ENCODE measurements at regions not wholly inside any gene's neighbourhood (a gene's known extent, or its start where the extent isn't known, plus 50 kb on each side); places are given as distances from the start of the nearest gene placed in this dataset.

DNA sequence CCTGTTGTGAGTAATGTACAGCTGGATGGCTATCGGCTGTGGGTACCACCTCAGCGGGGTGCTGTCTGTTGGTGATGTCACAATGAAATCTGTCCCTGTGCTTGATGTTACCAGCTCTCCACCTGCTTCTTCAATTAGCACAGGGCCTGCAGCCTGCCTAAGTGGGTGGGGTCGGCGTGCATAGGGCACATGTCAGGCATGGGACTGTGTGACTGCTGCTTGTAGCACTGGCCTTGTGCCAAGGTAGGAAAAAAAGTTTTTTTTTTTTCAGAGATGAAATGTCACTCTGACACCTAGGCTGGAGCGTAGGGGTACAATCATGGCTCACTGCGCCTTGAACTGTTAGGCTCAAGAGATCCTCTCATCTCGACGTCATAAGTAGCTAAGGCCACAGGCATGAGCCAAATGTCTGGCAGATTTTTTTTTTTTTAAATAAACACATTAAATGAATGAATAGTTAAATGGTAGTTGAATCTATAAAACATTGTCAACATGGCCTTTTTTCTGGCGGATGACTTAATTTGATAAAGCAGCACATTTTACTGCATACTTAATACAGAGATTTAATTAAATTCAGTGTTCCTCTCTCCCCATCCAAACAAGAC is 222.5 kb downstream of the NXNL2 start:
- no peak for DNase-seq (ENCODE audit: low read depth in 3 of 3)

DNA sequence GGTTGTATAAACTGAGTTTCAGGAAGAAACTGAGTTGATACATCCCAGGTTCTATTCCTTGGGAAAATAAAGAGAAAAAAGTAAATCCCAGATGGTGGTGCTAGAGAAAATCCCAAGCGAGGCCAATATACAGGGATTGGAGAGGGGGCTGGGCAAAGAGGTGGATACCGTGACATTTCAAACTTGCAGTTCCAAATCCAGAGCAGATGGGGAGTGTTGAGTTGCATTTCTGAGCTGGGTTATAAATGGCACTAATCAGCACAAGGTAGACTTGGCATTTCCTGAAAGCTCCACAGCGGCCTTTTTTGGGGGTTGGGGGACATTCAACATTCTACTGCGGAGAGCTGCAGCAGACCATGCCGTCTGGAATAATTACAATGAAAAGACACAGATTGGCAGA is 224.4 kb downstream of the NXNL2 start:
- no peak for DNase-seq (ENCODE audit: low read depth in 3 of 3)

DNA sequence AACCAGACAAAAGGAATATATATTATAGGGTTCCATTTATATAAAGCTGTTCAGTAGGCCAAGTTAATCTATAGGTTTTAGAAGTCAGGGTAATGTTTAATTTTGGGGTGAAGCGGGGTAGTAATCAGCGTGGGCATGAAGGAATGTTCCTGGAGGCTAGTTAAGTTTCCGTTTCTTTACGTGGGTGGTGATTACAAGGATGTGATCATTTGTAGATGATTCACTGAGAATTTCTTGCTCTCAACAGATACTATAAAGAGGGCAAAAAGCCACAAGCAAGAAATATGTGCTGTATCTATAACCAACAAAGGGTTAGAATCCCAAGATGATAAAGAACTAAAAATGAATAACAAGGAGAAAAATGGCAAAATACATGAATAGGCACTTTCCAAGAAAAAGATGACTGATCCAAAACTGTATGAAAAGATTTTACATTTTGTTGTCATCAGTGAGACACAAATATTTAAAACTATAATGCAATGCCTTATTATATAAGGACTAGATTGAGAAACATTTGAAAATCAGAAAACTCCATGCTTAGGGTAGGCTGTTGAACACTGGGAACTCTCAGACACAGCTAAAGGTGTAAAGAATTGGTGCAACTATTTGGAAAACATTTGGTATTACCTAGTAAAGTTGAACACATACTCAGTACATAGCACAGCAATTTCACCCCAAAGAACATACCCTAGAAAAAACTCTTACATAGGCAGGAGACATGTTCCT is 224.3 kb upstream of the S1PR3 start:
- no peak for DNase-seq (ENCODE audit: low read depth in 3 of 3)

DNA sequence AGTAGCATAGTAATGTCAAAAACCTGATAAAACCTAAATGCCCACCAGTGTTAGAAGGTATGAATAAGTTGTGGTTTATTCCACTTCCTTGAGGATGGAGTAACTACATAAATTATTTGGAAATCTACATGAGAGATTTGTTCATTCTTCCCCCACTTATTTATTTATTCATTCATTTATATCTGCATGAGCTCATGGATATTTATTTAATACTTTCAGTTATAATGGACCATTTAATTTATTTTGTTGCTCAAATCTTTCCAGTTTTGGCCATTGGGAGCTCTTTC is 223.8 kb upstream of the S1PR3 start:
- DNase-seq (ENCODE audit: low read depth in 3 of 3), result no peak

DNA sequence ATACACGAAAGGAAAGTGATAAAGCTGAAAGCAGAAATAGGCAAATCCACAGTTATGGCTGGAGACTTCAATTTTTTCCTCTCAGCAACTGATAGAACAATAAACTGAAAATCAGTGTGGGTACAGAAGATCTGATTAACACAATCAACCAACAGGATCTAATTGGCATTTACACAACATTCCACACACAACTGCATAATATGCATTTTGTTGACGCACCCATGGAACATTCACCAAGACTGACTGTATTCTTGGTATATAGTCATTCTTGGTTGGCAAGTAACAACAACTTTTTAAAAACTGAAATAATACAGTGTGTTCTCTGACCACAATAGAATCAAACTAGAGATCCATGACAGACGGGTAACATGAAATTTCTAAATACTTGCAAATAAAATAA is 218.7 kb upstream of the S1PR3 start:
- DNase-seq (ENCODE audit: low read depth in 3 of 3), result no peak

DNA sequence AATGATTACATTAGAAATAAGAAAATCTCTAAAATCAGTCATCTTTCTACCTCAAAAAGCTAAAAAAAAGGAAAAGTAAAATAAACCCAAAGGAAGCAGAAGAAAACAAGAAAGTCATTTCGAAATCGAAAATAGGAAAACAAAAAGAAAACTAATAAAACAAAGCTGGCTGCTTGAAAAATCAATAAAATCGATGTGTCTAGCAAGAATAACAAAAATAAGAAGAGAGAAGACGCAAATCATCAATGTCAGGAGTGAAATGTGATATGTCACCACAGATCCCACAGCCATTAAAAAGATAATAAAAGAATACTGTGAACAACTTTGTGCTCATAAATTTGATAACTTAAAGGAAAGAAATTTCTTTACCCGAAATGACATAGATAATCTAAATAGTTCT is 218.1 kb upstream of the S1PR3 start:
- no peak for DNase-seq (ENCODE audit: low read depth in 3 of 3)

DNA sequence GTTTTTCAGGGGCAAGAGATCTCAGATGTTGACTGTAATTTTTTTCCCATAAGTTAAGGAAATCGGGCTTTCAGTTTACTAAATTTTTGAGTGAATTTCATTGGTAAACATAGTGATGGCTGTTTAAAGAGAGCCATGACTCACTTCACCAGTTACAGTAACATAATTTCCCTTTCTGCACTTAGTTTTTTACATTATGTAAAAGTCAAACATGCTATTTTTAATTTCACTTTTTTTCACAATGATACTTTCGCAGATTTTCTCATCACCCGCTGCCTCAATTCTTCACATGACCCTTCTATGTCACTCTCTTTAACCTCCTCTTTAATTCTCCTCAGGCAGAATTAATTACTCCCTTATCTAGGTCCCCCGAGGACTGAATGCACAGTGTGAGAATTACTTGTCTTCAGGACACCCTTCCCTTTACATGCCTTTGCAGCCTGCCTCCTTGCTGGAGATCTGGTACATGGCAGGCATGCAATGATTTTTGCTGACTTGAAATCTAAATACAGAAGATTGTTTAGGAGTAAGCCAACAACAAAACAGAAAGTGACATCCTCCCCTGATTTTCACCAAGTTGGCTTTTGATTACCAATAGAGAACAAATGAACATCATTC is 217.5 kb upstream of the S1PR3 start:
- no peak for DNase-seq (ENCODE audit: low read depth in 3 of 3)

DNA sequence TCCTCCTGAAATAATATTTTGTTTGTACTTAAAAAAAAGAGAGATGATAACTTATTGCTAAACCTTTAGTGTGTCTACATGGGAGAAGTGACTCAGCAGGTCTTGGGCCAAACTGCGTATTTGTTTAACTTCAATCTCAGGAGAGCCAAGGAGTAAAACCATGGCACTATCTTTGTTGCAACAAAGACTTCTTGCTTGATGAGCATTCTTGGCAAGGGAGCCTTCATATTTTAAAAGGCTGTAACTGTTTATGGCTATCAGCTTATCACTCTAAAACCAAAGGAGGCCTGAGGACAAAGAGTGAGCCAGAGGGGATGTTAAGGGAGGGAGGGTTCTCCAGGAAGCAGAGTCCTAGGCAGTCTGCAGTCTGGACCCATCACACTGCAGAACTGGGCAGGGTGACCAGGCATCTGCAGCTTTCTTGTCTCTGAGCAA is 216.2 kb upstream of the S1PR3 start:
- DNase-seq (ENCODE audit: low read depth in 3 of 3), result no peak

DNA sequence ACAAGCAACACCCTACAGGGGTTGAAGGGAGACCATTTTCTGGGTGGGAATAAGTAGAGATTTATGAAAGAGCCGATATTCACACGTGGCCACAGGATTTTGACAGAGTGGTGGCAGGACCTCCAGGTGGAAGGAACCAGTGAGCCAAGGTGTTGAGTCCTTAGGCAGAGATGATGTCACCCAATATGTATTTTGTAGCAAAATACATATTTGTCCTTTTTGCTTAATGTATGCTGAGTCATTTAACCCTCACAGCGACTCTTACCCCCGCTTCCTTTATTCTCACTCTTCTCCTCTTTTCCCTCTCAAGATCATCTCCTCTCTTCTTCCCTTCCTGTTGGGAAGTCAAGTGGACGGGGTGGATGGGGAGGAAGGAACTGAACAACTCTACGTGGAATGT is 215.7 kb upstream of the S1PR3 start:
- no peak for DNase-seq (ENCODE audit: low read depth in 3 of 3)

DNA sequence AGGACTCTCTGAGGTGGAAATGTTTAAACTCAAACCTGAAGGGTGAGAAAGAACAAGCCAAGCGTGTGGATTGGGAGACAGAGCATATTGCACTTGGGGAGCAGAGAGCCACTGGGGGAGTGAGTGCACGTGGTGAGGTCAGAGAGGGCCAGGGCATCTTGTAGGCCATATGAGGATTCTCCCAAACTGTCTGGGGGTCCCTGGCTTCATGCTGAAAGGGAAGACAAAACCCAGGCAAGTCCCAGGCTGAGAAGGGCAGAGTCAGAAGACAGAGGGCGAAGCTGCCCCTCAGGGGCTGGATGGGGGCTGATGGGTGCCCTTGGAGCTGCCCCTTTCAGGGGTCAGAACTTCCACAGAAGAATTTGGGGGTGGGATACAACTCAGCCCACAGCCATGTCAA is 215.3 kb upstream of the S1PR3 start:
- DNase-seq (ENCODE audit: low read depth in 3 of 3), result no peak

DNA sequence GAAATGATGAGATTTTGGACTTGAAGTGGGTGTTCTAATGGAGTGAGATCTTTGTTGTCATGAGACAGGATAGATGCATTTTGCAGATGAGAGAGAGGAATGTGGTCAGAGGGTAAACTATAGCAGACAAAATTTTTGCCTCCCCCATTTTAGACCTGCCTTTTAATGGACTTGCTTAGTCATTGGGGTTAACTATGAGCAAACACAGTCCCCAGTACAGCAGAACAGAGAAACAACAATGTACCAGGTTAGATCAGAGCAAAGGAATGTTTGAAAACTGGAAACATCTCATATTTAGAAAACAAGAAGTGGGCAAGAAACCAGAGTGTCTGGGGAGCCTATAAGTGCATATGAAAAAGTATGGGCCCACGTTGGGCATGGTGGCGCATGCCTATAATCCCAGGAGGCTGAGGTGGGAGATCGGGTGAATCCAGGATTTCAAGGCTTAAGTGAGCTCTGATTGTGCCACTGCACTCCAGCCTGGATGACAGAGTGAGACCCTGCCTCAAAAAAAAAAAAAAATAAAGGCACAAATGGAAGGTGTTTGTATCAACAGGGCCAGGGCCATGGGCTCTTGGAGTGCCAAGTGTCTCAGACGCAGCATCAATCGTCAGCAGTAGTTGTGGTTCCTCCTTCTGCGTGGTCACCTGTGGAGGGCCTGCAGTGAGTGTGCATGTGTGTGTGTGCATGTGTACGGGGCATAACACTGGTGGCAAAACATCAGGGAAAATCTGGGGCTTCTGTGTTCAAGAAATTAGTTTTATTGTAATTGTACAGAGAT is 214.4 kb upstream of the S1PR3 start:
- no peak for DNase-seq (ENCODE audit: low read depth in 3 of 3)

DNA sequence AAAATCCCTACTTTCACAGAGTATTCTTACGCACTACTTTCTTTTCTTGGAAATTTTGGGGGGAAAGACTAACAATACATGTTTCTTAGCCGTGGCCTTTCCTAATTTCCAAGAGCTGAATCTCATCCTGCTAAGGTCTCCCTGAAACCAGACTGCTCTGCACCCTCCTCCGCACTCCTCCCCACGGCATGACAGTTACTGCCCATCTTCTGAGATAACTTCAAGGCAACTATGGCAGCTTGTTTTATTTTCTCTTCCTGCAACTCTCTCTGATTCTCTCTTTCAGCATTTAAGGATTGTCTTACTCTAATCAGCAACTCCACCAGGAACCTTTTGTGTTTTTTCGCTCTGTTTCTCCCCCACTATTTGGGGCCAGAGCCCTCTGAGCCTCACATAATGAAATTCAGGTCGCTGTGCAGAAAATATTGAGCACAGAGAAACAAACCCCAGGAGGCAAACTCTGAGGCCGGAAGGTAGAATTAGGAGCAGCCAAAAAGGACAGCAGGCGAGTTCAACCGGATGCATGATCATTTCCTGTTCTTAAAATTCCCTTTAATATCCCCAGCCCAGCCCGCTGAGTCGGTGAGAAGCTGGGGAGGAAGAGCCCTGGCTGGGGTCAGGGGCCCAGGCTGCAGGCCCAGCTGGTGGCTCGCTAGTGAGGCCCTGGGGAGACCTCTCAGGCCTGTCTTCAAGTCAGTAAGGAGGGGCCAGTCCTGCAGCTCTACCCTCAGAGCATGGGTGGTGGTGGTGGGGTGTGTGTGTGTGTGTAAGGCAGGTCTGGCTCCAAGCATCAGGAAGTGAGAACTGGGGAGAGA is 213.6 kb upstream of the S1PR3 start:
- no peak for DNase-seq (ENCODE audit: low read depth in 3 of 3)

DNA sequence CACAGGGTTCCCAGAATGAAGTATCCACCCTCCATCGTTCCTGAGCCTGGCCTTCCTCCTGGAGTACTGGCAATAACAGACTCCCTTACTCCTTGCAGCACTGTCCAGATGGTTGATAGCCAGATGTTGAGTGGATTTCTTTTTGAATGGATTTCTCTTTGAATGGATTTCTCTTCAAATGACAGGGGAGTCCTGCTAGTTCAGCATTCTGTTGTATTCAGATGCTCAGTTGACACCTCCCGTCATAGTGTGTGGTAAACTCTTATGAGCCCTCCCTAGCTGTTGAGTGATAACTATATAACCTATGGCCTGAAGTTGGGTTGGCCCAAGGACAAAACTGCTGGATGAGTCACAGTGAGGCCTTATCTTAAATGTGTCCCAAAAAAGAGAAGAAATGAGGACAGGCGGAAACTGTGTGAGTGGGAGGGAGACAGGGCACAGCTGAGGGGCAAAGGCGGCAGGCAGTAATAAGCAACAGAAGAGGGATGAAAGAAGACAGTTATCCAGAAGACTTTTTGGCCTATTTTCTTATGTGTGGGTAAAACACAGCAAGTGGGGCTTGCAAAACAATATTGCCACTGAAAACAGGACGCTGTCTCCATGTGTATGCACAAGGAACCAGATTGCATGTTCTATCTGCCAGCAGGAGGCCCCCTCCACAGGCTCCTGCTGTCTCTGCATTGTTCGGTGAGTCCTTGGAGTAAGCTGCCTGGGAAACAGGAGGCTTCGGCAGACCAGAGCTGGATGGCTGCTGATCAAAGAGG is 209.5 kb upstream of the S1PR3 start:
- no peak for DNase-seq (ENCODE audit: low read depth in 3 of 3)

DNA sequence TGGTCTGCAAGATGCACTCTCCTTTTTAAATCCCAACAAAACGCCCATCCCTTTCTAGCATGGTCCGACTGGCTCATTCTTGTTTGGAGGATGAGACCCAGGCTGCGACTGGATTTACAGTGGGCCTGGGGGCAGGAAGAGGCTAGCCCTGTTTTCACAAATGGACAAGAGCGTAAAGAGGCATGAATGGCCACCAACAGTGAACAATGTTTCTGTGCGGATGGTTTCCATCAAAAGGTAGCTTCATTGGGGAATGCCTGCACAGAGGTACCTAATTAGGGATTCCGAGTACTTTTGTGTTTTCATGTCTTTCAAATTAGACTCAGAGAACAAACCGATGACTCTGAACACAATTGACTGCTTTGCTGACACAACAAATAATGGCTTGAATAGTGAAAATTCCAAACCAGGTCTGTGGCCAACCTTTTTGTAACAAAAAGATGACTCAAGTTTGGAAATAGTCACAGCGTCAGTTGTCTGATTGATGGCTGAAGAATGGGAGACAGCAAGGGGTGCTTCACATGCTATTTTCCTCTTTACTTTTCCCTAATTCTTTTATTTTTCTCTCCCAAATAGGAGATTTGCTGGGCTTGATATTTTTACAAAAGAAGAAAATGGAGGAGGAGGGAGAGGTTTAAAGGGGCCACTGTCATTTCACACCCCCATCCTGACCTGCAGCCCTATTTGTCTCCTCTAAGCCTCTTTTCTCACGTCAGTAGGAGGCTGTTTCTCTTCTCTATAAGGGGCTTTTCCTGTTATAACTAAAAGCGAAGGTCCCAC is 208.1 kb upstream of the S1PR3 start:
- no peak for DNase-seq (ENCODE audit: low read depth in 3 of 3)

DNA sequence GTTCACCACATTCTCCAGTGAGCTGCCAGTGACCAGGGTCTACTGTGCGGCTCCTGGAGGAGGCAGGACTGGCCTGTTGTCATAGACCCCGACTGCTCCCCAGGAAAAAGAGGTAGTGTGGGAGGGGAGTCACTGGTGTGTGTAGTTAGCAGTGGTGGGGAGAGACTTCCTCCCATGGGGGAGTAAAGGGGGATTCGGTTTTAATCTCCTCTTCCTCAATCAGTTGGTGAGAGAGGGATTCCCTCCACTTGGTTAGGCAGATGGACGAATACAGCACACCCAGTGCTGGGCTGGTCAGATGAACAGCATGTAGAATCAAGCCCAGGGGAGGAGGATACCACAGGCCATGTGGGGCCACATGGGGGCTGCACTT is 207.6 kb upstream of the S1PR3 start:
- no peak for DNase-seq (ENCODE audit: low read depth in 3 of 3)

DNA sequence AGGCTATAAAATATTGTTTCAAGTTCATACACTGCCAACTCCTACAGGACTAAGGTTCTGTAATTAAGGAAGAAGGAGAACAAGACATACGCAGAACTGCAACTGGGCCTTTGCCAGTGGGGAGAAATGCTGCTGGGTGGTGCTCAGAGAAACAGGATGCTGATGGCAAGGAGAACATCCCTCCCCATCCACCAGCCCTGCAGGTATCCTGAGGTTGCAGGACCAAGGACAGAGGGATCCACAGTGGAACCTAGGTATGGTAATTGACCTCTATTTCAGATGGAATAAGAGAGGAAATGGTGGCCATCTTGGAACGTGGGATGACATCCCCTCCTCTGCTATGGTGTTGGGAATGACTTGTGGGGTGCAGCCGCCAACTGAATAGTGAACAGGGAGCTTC is 206.3 kb upstream of the S1PR3 start:
- DNase-seq (ENCODE audit: low read depth in 3 of 3), result no peak

DNA sequence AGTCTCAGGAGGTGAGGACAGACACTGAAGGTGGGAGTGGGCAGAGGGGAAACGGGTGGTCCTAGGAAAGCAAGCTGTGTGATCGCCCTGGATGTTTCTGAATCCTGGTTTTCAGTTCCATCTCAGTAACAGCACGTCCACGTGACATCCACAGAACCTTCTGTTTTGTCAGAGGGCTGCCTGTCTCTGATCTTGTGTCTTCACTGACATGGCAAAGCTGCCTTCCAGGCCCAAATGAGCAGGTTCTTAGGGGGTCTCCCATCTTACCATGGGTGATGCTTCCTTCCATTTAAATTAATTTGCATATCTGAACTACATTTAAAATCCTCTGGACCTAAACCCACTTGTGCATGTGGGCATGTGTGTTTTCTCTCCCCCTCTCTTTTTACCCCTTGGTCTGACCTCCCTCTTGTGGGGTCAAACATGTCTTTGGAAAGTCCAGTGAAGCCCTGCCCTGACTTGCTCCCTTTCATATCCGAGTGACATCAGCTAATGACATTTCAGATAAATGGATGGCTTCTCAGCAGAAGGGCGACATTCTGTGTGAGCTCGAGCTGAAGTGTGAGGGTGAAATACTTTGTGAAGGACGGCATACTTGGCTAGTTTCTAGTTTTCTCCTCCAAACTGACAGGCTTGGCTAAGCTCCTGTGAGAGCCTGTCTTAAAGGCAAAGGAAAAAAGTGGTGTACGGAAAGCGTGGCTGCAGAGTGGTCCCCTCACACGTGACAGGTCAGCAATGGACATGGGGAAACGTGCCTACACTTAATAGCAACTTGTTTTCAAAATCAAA is 204.8 kb upstream of the S1PR3 start:
- no peak for DNase-seq (ENCODE audit: low read depth in 3 of 3)

DNA sequence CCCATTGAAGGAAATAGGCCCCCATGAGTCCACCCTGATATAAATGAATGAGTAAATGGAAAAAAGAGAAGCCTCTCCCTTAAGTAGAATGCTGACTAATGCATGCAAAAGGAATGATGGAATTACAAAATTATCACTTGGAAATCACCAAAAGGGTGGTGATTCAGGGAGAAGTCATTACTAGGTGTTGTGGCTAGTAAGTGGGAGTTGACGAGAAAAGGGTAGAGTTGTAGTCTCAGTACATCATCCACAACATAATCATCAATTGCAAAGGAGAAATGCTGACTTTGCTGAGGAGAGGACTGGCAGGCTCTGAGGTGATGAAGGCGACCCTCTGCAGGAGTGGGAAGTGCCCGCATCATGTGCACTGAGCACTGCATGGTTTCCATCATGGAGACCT is 201.5 kb upstream of the S1PR3 start:
- no peak for DNase-seq (ENCODE audit: low read depth in 3 of 3)

DNA sequence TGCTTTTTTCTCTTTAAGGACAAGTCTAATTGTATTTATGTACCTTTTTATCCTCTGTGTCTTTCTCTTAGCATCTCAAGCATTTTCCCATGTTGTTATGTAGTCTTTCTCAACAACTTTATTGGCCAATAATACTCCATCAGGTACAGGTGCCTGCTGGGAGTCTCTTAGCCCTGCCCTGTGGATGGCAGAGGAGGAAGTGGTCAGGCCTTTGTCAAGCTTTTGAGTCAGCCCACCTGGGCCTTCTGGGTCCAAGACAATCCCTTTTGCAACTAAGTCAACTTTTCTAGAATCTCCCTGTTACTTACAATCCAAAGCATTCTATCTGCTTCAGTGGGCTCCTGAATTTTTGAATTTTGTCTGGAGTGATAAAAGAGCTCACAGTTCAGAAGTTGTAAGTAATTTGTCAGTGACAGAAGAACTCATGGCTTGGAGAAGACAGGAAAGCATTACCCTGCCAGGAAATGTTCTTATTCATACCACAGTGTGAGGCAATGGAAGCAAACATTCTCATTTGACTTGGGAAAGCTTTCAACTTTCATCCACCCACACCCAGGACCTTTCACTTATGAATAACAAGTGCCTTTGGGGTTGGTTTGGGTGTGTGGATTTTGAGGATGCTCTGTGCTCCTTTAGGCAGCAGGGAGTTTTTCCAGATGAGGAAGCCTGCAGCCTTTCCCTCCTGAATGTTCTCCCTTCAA is 200.0 kb upstream of the S1PR3 start:
- DNase-seq (ENCODE audit: low read depth in 3 of 3), result no peak

All from stimulated activated CD4-positive, alpha-beta T cell treated with anti-CD3 and anti-CD28 coated beads, TNF-alpha, amount 100 ng/mL, for 48 hours (primary cell).